Brain microvascular endothelial cell (primary cell): ENCODE measurements at regions not wholly inside any gene's neighbourhood (a gene's known extent, or its start where the extent isn't known, plus 50 kb on each side); places are given as distances from the start of the nearest gene placed in this dataset.

Experiments used
- DNase-seq: peaks from one replicate; pipeline ENCODE4 v3.0.0-alpha.2; 2020
- H3K27ac ChIP-seq: fragments of 250-450 bp; sonication (Bioruptor Pico); 2 replicates; pipeline ENCODE4 v1.5.1; 2020; ENCODE audit warnings: mild to moderate bottlenecking, moderate library complexity
- H3K27me3 ChIP-seq: fragments of 250-450 bp; sonication (Bioruptor Pico); replicated peaks from 2 replicates; pipeline ENCODE4 v1.5.1; 2020; ENCODE audit warnings: mild to moderate bottlenecking
- H3K36me3 ChIP-seq: fragments of 250-450 bp; sonication (Bioruptor Pico); replicated peaks from 2 replicates; pipeline ENCODE4 v1.5.1; 2020; ENCODE audit warnings: mild to moderate bottlenecking
- H3K4me3 ChIP-seq: 2 replicates; pipeline ENCODE4 v1.5.1; 2011; ENCODE audit warnings: low read depth, mild to moderate bottlenecking, control low read depth, low read length, moderate library complexity
- in situ Hi-C: cut with HindIII; loops from 2 replicates; pipeline ENCODE4 v1.10.0; 2017; ENCODE audit warnings: low sequenced_read_pairs, low pct_ligation_motif_present
- TF ChIP-seq, protein P1 (sequence below): IDR thresholded peaks from 2 replicates; pipeline ENCODE4 v1.5.1; 2011; ENCODE audit warnings: low read depth, mild to moderate bottlenecking, moderate library complexity, low read length, control low read depth, inconsistent platforms; ENCODE audit errors: missing control alignments

- Histone ChIP-seq H3K27ac (no peak overlapping the region), H3K4me3 (no peak overlapping the region), H3K27me3 (no peaks in the 10 kb centered on the region), H3K36me3 (no peaks in the 10 kb centered on the region)
- TF ChIP-seq, protein P1, sequence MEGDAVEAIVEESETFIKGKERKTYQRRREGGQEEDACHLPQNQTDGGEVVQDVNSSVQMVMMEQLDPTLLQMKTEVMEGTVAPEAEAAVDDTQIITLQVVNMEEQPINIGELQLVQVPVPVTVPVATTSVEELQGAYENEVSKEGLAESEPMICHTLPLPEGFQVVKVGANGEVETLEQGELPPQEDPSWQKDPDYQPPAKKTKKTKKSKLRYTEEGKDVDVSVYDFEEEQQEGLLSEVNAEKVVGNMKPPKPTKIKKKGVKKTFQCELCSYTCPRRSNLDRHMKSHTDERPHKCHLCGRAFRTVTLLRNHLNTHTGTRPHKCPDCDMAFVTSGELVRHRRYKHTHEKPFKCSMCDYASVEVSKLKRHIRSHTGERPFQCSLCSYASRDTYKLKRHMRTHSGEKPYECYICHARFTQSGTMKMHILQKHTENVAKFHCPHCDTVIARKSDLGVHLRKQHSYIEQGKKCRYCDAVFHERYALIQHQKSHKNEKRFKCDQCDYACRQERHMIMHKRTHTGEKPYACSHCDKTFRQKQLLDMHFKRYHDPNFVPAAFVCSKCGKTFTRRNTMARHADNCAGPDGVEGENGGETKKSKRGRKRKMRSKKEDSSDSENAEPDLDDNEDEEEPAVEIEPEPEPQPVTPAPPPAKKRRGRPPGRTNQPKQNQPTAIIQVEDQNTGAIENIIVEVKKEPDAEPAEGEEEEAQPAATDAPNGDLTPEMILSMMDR: no peak
- in situ Hi-C loops: no loop called here
- DNase-seq: peak; percentile 47
These were observed 131.8 kb upstream of the SLC7A14 start for GRCh38 chr3:170717410-170718402.

DNA sequence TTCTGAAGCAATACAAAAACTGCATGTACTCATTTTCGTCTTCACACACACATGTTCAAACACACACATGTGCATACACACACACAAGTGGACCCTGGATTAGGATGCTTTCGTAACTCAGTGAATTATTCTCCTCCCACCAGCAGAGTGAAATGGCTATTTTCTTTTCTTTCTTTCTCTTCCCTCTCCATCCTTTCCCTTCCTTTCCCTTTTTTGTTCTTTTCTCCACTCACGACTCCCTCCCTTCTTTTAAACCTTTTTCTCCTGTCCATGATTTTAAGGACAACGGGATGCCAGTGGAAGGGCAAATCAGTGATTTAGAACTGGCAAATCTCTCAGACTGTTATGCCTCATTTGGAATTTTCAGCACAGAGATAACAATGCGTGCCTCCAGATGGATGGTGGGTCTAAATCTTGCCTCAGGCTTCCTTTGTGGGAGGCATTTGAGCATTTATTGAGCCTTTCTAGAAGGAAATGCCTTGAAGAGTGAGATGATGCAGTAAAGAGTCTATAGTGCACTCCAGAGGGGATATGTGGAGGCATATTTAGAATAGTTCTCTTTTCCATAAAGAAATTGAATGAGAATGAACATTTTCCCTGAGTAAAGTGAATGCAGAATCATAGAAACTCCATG is 130.4 kb upstream of the SLC7A14 start:
- in situ Hi-C loops: no loop called here
- Histone ChIP-seq H3K36me3 (no peaks in the 10 kb centered on the region), H3K27ac (no peak overlapping the region), H3K27me3 (no peaks in the 10 kb centered on the region), H3K4me3 (no peak overlapping the region)
- TF ChIP-seq, protein P1: no peak
- no peak for DNase-seq

GRCh38 chr3:170714562-170715535 is 129.0 kb upstream of the SLC7A14 start:
- H3K36me3 ChIP-seq: no peaks in the 10 kb centered on the region
- DNase-seq: peak; percentile 63
- H3K4me3 ChIP-seq: no peak overlapping the region
- TF ChIP-seq, protein P1: no peak
- in situ Hi-C loops: no loop called here
- H3K27me3 ChIP-seq: no peaks in the 10 kb centered on the region
- peak overlapping the region; percentile 86 for H3K27ac ChIP-seq

DNA sequence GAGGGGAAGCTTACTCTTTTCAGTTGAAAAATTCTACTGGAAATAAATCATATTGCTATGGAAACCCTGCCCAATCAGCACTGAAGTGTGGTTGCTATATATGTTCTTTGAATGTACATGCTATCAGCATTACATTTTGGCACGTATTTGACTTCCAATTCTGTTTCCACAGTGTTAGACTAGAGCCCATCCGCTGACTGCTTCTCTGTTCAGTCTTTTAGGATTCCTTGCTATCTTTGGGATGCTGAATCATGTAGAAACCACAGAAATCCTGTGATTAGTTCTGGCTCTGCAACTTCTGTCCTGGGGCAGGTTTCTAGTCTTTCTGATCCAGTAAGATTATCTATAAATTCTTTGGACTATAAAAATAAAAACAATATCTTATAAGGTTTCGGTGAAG is 128.2 kb upstream of the SLC7A14 start:
- TF ChIP-seq, protein P1: no peak
- peak overlapping the region; percentile 86 for H3K27ac ChIP-seq
- in situ Hi-C loops: no loop called here
- H3K36me3 ChIP-seq: no peaks in the 10 kb centered on the region
- no peak overlapping the region for H3K4me3 ChIP-seq
- peak; percentile 90 for DNase-seq
- H3K27me3 ChIP-seq: no peaks in the 10 kb centered on the region

DNA sequence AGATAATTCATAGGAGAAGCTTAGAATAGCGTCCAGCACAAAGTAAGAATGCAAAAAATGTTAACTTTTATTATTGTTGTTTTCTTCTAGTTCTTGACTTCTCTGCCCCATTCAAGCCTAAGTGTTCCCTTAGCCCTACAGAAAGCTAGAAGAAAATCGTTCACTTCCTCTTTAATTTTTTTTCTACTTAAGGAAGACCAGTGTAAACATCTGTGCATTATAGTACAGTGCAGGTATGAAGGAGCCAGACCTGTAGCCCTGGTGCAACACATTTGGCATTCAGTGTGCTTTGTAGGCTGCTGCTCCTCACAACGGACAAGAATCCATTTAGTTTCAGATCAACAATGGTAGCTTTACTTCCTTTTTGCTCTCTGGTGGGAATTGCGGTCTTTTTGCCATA is 127.8 kb upstream of the SLC7A14 start:
- Histone ChIP-seq H3K4me3 (no peak overlapping the region), H3K27ac (peak overlapping the region; percentile 86), H3K27me3 (no peaks in the 10 kb centered on the region), H3K36me3 (no peaks in the 10 kb centered on the region)
- DNase-seq: no peak
- in situ Hi-C loops: no loop called here
- TF ChIP-seq, protein P1: no peak
